GM19238 (cell line): ENCODE measurements at regions not wholly inside any gene's neighbourhood (a gene's known extent, or its start where the extent isn't known, plus 50 kb on each side); places are given as distances from the start of the nearest gene placed in this dataset.
"Not testable (repeated sequence)": the region's sequence is repeated elsewhere in the genome, so short reads cannot be mapped to it uniquely, and the experiment has no call there.

Source experiments
- DNase-seq: peaks from one replicate; pipeline ENCODE4 v3.0.0; 2011; ENCODE audit warnings: low spot score; ENCODE audit not compliant: insufficient read length

DNA sequence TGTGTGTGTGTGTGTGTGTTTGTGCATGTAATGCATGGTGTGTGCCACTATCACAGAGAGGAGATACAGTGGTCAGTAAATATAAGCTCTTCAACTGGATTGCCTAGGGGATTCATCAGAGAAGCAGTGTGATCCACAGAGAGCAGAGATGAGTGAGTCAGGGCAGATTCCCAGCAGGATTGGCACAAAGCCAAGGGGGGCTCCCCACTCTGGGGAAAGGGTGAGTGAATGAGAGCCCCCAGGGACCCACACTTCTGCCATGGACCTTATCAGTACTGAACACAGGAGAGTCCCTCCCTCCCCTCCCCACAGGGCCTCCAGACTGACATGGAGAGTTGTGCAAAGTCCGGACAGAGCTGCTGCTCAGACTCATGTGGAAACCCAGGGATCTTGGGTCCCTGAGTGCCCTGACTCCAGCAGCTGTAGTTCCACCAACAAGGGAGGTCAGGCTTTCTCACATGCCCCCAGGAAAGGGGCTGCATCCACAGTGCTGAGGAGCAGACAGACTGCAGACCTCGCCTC, 748.8 kb downstream of the NR4A2 start:
- no peak for DNase-seq

DNA sequence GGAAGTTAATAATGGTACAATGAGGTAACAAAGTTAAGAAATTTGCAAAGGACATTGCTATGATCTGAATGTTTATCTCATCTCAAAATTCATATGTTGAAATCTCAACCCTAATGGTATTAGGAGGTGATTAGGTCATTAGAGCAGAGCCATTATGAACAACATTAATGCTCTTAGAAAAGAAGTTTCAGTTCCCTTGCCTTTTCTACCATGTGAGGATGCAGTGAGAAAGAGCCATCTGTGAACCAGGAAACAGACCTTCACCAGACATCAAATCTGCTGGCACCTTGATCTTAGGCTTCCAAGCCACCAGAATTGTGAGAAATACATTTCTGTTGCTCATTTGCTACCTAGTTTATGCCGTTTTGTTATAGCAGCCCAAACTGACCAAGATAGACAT, 757.6 kb downstream of the NR4A2 start:
- no peak for DNase-seq

DNA sequence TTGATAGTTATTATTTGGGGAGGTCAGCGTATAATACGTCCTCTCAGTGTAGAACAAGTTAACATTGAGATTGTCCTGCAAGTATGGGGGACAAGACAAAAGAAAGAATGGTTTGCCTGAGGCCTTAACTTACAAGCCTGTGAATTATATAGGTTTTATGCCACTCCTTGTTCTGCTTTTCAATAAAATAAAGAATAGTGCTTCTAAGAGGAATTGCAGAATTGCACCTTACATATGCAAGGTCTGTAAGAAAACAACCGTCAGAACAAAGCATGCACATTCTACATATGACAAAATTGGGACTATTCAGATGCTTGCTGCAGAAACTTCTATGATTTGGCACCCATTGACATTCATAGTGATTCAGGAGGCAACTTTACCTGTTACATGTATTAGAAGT, 785.0 kb downstream of the NR4A2 start:
- no peak for DNase-seq

DNA sequence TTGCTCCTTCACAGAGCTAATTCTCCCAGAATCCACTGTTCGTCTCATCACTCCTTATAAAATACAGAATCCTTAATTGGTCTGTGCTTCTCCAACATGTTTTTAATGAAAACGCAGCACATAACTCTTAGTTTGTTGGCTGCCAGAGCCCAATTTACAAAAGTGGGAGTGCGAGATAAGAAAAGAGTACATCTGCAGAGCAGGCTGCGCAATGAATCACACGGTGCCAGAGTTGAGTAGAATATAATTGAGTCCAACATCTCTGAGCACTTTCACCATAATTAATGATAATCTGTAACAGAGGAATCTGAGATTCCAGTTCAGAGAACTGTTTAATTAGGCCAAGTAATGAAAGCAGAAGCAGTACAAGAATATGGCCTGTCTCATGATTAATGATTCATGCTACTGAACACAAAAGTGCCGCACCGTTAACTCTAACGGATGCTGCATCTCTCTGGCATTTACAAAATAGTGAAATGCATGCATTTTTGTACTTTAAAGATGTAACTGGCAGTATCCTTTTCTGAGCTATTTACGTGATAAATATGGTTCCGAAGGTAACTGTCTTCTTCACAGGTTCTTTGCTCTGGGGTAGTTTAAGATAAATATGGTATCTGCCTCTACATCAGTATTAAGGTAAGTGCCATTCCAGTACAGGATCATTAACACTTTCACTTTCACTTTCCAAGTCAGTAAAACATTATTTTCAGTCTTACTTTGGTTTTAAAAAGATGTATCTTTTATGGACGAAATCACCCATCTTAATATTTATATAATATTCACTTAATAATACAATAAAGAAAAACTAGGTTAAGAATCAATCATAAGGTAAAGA, 785.6 kb downstream of the NR4A2 start:
- DNase-seq, result no peak

DNA sequence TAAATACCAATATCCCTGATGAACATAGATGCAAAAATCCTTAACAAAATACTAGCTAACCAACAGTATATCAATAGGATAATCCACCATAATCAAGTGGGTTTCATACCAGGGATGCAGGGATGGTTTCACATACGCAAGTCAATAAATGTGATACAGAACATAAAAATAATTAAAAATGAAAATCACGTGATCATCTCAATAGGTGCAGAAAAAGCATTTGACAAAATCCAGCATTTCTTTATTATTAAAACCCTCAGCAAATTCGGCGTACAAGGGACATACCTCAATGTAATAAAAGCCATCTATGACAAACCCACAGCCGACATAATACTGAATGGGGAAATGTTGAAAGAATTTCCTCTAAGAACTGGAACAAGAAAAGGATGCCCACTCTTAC, 793.5 kb downstream of the NR4A2 start:
- DNase-seq, result not testable (repeated sequence)

DNA sequence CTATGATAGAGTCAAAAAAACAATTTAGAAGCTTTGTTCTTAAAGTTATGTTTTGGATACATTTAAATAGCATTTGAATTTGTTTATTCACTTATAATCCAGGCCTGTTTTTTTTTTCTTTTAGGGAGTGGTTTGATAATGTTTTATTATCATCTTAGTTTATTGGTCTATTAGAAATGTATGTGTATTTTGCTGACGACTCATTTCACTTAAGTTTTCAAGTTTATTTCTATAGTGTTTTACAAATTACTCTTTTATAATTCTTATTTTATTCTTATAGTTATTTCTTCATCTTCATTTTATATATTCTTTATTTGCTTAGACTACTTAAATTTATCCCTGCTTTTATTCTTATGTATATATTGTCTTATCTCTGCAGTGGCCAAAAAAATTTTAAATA, 804.5 kb downstream of the NR4A2 start:
- DNase-seq, result no peak

DNA sequence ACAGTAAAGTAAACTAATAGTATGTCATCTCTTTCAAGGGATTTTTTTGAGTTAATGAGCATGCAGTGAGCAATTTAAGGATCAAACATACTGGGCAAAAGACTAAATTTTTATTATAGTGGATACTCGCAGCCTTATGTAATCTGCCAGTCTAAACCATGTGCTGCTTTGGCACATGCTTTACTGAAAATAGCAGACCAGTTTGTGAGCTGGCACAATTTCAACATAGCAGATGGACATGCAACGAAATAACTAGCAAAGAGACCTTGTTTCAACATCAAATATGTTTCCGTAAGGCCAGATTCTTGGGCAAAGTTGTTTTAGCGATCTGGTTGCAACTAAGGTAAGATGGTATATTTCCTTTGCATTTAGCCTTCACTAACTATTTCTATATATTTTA, 807.3 kb downstream of the NR4A2 start:
- no peak for DNase-seq

DNA sequence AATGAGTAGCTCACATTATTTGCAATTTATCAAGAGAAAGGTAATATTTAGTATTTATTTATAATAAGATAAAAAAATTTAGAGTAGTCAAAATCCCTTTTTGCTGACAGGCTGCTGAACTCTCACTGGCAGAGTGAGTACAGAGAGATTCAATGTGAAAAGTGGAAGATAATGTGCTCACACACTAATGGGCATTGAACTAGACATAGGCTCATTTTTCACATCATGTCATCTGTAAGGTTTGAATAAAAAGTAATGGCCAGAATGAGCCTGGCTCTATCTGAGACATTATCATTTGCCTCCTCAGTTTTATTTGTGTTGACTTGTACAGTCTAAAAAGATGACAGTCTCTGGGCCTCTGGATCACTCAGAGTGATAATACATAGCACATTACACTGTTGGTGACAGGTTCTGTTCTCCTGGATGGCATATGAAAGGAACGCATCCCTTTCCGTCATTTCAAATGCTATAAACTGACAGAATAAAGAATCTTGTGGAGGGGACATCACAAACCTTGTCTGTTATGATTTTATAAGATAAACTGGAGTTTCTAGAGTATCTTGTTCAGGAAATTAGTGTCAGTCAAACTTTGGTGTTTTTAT, 812.9 kb downstream of the NR4A2 start:
- no peak for DNase-seq

DNA sequence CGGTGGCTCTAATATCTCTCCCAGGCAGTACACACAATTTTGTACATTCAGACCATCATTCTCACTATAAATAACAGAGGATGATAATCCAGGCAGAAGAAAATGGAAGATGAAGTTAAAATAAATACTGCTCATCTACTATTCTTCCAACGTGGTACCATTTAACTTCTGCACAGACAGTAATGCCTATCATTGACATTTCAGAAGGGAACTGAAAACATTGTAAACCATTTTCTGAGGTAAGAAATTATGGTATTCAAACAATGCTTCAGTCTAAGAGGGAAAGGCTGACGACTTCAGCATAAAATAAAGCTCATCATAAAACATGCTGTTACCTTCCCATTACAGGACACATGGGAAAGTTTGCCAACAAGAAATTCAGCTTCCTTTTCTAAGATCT, 814.4 kb downstream of the NR4A2 start:
- no peak for DNase-seq

DNA sequence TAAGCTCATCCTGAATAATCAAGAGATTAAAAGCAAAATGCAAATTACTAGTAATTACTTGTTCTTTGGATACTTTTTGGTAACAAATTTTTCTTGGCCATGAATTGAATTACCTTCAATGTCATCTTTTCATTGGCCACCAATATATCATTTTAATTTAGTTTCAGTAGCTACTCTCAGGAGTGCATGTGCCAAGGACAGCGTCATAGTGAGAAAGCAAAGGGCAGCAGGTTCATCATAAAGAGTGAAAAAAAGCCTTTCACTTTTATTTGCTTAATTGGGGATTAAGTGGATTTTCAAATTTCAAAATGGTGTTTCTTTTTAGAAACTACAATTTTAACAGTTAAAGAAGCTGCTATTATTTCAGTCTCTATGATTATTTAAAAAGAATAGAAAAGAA, 815.2 kb downstream of the NR4A2 start:
- DNase-seq, result no peak

DNA sequence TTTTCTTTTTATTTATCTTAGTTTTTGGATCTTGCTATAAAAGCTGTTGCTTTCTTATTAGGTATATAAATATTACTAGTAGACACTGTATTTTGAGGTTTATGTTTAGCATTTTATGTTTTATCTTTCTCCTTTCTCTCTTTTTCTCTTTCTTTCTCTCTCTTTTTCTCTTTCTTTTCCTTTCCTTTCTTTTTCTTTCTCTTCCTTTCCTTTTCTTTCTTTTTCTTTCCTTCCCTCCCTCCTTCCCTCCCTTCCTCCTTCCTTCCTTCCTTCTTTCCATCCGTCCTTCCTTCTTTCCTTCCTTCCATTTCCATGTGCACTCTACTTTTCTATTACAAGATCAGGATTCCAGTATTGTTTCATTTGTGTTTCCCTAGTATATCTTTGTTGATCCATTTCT, 814.8 kb downstream of the KCNJ3 start:
- no peak for DNase-seq

DNA sequence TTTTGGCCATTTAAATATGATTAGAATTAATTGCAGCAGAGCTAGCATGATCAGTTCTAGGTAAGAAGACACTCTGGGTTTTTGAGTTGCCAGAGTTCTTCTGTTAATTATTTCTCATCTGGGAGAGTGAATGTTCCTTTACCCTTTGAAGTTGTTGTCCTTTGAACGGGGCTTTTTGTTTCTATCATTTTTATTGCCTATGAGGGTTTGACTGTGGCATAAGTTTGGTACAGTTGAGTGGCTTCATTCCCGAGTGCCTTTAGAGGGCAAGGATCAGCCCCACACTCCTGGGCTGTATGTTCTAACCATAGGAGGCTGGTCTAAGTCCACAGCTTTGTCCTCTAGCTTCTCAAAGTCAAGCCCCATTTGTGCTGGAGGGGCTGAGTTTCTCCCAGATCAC, 804.3 kb downstream of the KCNJ3 start:
- no peak for DNase-seq

DNA sequence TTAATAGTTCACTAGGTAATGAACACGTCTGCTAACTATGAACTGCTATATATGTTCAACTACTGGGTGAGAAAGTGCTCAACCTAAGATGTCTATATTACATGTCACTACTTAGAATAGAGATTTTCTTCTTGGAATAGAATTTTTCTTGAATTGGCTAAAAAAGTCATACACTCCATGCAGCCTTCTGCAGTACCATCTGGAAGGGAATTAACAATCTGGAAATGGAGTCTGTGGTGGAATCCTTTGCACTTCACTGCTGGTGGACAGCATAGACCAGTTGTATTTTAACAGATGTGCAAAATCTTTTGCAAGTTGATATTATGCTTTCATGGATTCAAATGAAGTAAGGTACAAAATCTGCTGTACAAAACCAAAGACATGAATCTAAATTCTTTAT, 799.6 kb downstream of the KCNJ3 start:
- no peak for DNase-seq

DNA sequence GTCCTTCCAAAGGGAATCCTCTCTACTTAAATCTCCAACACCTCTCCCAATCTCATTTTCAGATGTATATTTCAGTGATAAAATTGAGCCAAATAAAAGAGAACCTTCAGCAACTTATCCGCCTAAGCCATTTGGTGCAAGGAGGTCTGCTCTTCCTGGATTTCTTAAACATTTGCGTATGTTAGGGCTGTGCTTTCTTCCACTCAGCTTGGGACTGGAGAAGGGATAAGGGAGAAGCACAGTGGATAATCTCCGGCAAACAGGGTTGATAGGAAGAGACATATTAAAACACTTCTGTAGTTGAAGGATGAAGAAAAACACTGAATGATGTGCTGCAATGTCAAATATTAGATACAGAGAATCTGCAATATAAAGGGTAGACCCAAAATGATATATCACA, 796.2 kb downstream of the KCNJ3 start:
- no peak for DNase-seq

DNA sequence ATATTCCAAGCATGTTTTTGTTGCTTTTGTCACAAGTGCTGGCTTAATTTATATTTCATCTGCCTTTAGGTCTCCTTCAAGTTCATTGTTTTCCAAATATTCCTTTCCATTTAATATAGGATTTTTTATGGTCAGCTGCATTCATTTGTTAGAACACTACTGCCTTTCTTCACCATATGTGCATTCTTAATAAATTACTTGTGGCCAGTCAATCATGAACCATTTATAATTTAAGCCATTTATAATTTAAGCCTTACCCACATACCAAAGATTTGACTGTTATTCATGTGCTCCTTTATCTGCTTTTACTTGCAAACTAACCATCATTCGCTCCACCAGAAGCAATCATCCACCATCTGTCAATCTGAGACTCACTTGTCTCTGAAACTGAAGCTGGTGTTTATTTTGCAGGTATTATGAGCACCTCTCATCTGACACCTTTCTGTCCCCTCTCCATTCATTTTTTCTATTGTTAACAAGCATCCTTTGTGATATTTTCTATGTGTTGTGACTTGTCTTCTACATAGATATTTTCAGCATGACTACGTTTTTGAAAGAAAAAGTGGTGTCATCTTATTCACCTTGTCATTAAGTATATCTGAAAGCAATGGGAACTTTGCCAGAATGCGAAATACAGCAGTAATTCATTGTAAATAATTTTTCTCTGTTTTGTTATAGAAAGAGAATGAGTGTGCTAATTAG, 786.8 kb downstream of the KCNJ3 start:
- DNase-seq, result no peak

DNA sequence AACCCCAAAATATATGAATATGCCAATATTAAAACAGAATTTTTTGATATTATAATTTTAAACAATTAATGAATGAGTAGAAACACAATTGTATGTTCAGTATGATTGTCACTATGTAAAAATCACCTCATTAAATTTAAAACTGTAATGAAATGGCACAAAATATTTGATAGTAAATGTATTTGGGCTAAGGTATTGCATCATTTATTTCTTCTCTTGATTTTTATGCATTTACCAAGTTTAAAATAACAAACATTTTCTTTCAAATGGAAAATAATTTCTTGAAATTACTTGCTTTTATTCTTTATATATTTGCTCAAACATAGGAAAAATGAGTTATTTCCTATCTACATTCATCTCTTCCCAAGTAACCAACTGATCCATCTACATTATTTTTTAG, 782.6 kb downstream of the KCNJ3 start:
- no peak for DNase-seq

DNA sequence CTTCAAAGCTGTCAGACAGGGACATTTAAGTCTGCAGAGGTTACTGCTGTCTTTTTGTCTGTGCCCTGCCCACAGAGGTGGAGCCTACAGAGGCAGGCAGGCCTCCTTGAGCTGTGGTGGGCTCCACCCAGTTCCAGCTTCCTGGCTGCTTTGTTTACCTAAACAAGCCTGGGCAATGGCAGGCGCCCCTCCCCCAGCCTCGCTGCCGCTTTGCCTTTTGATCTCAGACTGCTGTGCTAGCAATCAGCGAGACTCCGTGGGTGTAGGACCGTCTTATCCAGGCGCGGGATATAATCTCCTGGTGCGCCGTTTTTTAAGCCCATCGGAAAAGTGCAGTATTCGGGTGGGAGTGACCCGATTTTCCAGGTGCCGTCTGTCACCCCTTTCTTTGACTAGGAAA, 773.5 kb downstream of the KCNJ3 start:
- not testable (repeated sequence) for DNase-seq

DNA sequence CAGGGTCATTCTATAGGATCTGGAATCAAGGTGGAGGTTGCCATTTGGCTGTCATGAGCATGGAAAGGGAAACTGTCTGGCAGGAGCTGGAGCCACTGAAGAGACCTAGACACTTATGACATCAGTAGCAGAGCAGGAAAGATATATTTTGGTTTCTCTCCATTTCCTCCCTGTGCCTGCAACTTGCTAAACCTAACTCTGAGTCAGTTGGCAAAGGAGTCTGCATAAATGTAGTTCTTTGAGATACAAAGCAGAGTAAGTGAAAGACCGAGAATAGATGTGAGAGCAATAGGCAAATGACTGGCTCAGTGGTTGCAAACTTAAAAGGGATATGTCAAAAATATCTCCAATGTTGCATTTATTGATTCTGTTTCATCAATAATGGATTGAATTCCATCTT, 757.7 kb downstream of the KCNJ3 start:
- DNase-seq, result no peak

DNA sequence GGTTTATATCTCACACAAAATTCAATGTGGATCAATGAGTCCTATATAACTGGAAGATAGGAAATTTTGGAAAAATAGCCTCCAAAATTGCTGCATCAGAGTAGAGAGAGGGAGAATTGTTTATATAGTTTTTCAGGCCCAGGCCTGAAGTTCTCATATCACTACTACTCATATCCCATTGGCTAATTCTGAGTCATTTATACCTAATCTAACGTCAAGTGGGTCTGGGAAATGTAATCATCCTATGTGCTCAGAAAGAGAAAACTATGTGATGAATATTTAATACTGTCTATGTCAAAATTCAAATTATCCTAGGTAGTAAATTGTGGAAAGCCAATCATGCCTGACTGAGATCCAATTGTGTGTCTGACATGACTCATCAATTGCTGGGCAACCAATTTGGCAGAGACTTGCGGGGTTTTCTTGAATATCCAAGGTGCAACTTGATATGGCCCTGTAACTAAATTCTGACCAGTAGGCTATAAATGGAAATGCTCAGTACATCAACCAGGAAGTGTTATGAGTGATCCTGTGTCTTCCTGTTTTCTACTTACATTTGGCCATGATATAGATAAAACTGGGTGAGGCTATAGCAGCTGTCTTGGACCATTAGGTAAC, 744.4 kb downstream of the KCNJ3 start:
- DNase-seq, result no peak

DNA sequence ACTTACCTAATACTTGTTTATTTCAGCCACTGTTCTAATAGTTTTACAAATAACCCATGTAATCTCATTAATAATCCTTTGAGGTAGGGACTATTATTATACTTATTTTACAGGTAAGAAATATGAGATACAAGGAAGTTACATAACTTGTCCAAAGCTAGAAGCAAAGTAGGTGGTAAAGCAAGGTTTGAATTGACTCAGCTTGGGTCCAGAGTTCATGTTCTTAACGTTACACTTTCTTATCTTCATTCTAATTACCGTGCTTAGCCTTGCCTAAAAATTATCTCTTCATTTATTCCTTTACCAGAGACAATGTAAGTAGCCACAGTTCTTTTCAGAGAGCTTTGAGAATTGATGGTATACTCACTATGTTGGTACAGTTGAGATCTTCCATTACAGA, 743.6 kb downstream of the KCNJ3 start:
- no peak for DNase-seq

DNA sequence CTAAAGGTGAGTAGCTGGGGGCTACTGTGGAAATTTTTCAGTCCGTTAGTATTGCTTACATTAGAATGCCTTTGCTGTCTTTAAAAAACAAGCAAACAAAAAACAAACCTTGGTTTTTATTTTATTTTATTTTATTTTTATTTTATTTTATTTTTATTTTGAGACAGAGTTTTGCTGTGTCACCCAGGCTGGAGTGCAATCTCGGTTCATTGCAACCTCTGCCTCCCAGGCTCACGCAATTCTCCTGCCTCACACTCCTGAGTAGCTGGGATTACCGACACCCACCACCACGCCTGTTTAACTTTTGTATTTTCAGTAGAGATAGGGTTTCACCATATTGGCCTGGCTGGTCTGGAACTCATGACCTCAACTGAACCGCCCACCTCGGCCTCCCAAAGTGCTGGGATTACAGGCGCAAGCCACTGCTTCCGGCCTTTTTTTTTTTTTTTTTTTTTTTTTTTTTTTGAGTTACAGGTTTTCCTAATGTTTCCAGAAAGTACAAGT, 732.6 kb downstream of the KCNJ3 start:
- no peak for DNase-seq

DNA sequence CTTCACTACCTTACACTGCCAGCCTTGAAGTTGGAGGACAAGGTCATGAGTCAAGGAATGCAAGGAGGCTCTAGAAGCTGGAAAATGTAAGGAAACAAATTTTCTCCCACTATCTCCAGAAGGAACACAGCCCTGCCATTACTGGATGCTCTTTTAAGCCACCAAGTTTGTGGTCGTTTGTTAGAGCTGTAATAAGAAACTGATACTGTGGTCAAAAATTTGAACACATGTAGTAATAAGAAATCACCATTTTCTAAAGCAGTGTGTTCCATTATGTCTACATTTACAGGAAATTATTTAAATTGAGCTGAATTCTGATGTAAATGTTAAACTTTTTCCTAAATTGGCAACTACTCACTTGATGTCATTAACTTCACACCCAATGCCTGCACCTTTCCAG, 729.0 kb downstream of the KCNJ3 start:
- no peak for DNase-seq
